Muscle of leg (tissue), 3 donors: ENCODE measurements at regions not wholly inside any gene's neighbourhood (a gene's known extent, or its start where the extent isn't known, plus 50 kb on each side); places are given as distances from the start of the nearest gene placed in this dataset.
"Not testable (repeated sequence)": the region's sequence is repeated elsewhere in the genome, so short reads cannot be mapped to it uniquely, and the experiment has no call there.

Experiments
- DNase-seq: peaks from one replicate; pipeline ENCODE4 v3.0.0; 2013
- H3K27ac ChIP-seq: one replicate; pipeline ENCODE4 v1.5.1; 2013; ENCODE audit warnings: mild to moderate bottlenecking, low read length, control low read depth
- H3K27me3 ChIP-seq: one replicate; pipeline ENCODE4 v1.6.1; 2013; ENCODE audit warnings: low read length; ENCODE audit not compliant: control insufficient read depth, insufficient read depth
- H3K36me3 ChIP-seq: one replicate; pipeline ENCODE4 v1.6.1; 2013; ENCODE audit warnings: low read length; ENCODE audit not compliant: control insufficient read depth, insufficient read depth
- H3K4me1 ChIP-seq: one replicate; pipeline ENCODE4 v1.6.1; 2013; ENCODE audit warnings: low read length; ENCODE audit not compliant: control insufficient read depth, insufficient read depth
- H3K4me3 ChIP-seq: one replicate; pipeline ENCODE4 v1.5.1; 2013; ENCODE audit warnings: low read length, control low read depth
- H3K9me3 ChIP-seq: replicated peaks from 2 replicates; pipeline ENCODE4 v1.6.1; 2013; ENCODE audit warnings: low read depth, low read length; ENCODE audit not compliant: control insufficient read depth
- WGBS: methylation state at CpG from one replicate; pipeline ENCODE4 v1.1.5; 2013; ENCODE audit warnings: missing lambda C conversion rate; ENCODE audit not compliant: insufficient coverage; 5-methylcytosine and 5-hydroxymethylcytosine counted together

GRCh38 chr4:12932203-12932788 is 551.8 kb downstream of the RAB28 start:
- H3K36me3 ChIP-seq: no peaks in the 10 kb centered on the region
- H3K9me3 ChIP-seq: no peaks in the 10 kb centered on the region
- H3K27me3 ChIP-seq: no peaks in the 10 kb centered on the region
- H3K27ac ChIP-seq: no peak overlapping the region
- no peaks in the 10 kb centered on the region for H3K4me1 ChIP-seq
- H3K4me3 ChIP-seq: no peak overlapping the region
- DNase-seq: no peak
- WGBS: 18% methylated on average over 2 of the region's 4 CpGs

GRCh38 chr4:12929784-12930183 is 554.4 kb downstream of the RAB28 start:
- DNase-seq: no peak
- Histone ChIP-seq H3K36me3 (no peaks in the 10 kb centered on the region), H3K27me3 (no peaks in the 10 kb centered on the region), H3K9me3 (no peaks in the 10 kb centered on the region), H3K4me1 (no peaks in the 10 kb centered on the region), H3K4me3 (no peak overlapping the region), H3K27ac (no peak overlapping the region)
- WGBS: 71% methylated on average over 1 of the region's 1 CpG

GRCh38 chr4:12928751-12929150 is 555.4 kb downstream of the RAB28 start:
- Histone ChIP-seq H3K27me3 (no peaks in the 10 kb centered on the region), H3K36me3 (no peaks in the 10 kb centered on the region), H3K27ac (no peak overlapping the region), H3K4me3 (no peak overlapping the region), H3K4me1 (no peaks in the 10 kb centered on the region), H3K9me3 (no peaks in the 10 kb centered on the region)
- no peak for DNase-seq

- no peaks in the 10 kb centered on the region for H3K27me3 ChIP-seq
- H3K4me1 ChIP-seq: no peaks in the 10 kb centered on the region
- no peaks in the 10 kb centered on the region for H3K36me3 ChIP-seq
- H3K27ac ChIP-seq: no peak overlapping the region
- no peak for DNase-seq
- no peaks in the 10 kb centered on the region for H3K9me3 ChIP-seq
- H3K4me3 ChIP-seq: no peak overlapping the region
- WGBS: no CpG with 5 or more reads among the region's 5 CpGs
Measured at GRCh38 chr4:12926189-12927066, 557.7 kb downstream of the RAB28 start.

- DNase-seq: no peak
- H3K4me1 ChIP-seq: no peaks in the 10 kb centered on the region
- H3K27me3 ChIP-seq: no peaks in the 10 kb centered on the region
- 84% methylated on average over 1 of the region's 2 CpGs for WGBS
- no peak overlapping the region for H3K27ac ChIP-seq
- H3K9me3 ChIP-seq: no peaks in the 10 kb centered on the region
- no peak overlapping the region for H3K4me3 ChIP-seq
- no peaks in the 10 kb centered on the region for H3K36me3 ChIP-seq
Measured at GRCh38 chr4:12924728-12925320, 559.3 kb downstream of the RAB28 start.

GRCh38 chr4:12924253-12924652 is 559.9 kb downstream of the RAB28 start:
- no peaks in the 10 kb centered on the region for H3K9me3 ChIP-seq
- WGBS: 93% methylated on average over 3 of the region's 4 CpGs
- no peak for DNase-seq
- H3K4me3 ChIP-seq: no peak overlapping the region
- no peak overlapping the region for H3K27ac ChIP-seq
- H3K4me1 ChIP-seq: no peaks in the 10 kb centered on the region
- no peaks in the 10 kb centered on the region for H3K36me3 ChIP-seq
- H3K27me3 ChIP-seq: no peaks in the 10 kb centered on the region

- DNase-seq: no peak
- no peak overlapping the region for H3K27ac ChIP-seq
- H3K9me3 ChIP-seq: peaks cover 11% of the 10 kb centered on the region
- H3K4me3 ChIP-seq: no peak overlapping the region
- no peaks in the 10 kb centered on the region for H3K4me1 ChIP-seq
- WGBS: 100% methylated on average over 1 of the region's 2 CpGs
- H3K27me3 ChIP-seq: no peaks in the 10 kb centered on the region
- no peaks in the 10 kb centered on the region for H3K36me3 ChIP-seq
Measured at GRCh38 chr4:12912896-12913418, 571.2 kb downstream of the RAB28 start.

GRCh38 chr4:12911750-12912358 is 572.3 kb downstream of the RAB28 start:
- DNase-seq: peak; percentile 33
- WGBS: 40% methylated on average over 1 of the region's 1 CpG
- Histone ChIP-seq H3K36me3 (no peaks in the 10 kb centered on the region), H3K27ac (no peak overlapping the region), H3K9me3 (peaks cover 11% of the 10 kb centered on the region), H3K4me1 (no peaks in the 10 kb centered on the region), H3K4me3 (no peak overlapping the region), H3K27me3 (no peaks in the 10 kb centered on the region)

GRCh38 chr4:12903640-12904039 is 580.5 kb downstream of the RAB28 start:
- H3K9me3 ChIP-seq, H3K4me1 ChIP-seq, H3K36me3 ChIP-seq, H3K27me3 ChIP-seq, H3K27ac ChIP-seq, DNase-seq, H3K4me3 ChIP-seq: not testable (repeated sequence)
- WGBS: 92% methylated on average over 14 of the region's 15 CpGs

- Histone ChIP-seq H3K27ac (no peak overlapping the region), H3K4me3 (no peak overlapping the region), H3K4me1 (no peaks in the 10 kb centered on the region), H3K27me3 (no peaks in the 10 kb centered on the region), H3K36me3 (no peaks in the 10 kb centered on the region), H3K9me3 (peaks cover 3% of the 10 kb centered on the region)
- no peak for DNase-seq
- no CpG with 5 or more reads among the region's 2 CpGs for WGBS
Measured at GRCh38 chr4:12902735-12903134, 581.4 kb downstream of the RAB28 start.
